ENCODE measurements at regions not wholly inside any gene's neighbourhood (a gene's known extent, or its start where the extent isn't known, plus 50 kb on each side); places are given as distances from the start of the nearest gene placed in this dataset.
A peak's percentile ranks its signal among the peaks of the same experiment; 100 is the strongest.

DNA sequence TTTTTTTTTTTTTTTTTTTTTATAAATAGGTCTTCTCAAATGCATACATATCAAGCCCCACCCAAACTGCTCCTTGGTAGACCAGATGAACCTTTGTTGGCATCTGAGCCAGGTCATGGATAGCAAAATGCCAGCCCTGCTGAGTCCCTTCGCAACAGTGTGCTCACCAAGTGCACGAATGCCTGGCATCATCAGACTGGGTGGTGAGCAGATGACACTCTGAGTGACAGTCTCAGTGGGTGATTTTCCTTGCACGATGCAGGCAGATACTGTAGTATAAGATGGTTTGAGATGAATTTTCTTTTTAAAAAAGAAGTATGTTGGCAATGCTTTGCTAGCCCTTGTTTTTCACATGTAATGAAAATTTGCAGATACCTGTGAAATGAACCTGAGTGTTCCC lies 74.0 kb downstream of the RCN1 start:
- WGBS, 5 donors, result 88 to 94% (median 92%) methylated on average over 3 of the region's 3 CpGs
- TF ChIP-seq POLR2A (IDR thresholded peaks at IDR 0.05), result no peak
- no peak for TF ChIP-seq CTCF (IDR thresholded peaks at IDR 0.05 in 8 of 11, conservative IDR thresholded peaks at IDR 0.05 in 3 of 11)
- TF ChIP-seq POLR2AphosphoS5 (IDR thresholded peaks at IDR 0.05), result no peak
- Histone ChIP-seq H3K4me1 (no peaks in the 10 kb centered on the region), H3K4me3 (no peak overlapping the region), H3K27ac (no peak overlapping the region), H3K36me3 (no peaks in the 10 kb centered on the region), H3K9me3 (no peaks in the 10 kb centered on the region), H3K27me3 (replicated peaks in 1 of 7) (peaks cover 0 to 4% (median 0%) of the 10 kb centered on the region in 7 donors)
- intact Hi-C loops (cut with DNase I; ENCODE audit: low total_unique reads), result no loop called here
- no peak for DNase-seq

- H3K27ac ChIP-seq, result no peak overlapping the region
- DNase-seq, result no peak
- H3K4me3 ChIP-seq, result no peak overlapping the region
- H3K9me3 ChIP-seq, result no peaks in the 10 kb centered on the region
- H3K27me3 ChIP-seq (replicated peaks in 1 of 7), result no peaks in the 10 kb centered on the region
- H3K36me3 ChIP-seq, result no peaks in the 10 kb centered on the region
- 69 to 86% (median 80%) methylated on average over 2 of the region's 2 CpGs for WGBS, 5 donors
- peaks cover 0 to 6% (median 0%) of the 10 kb centered on the region in 6 donors for H3K4me1 ChIP-seq
- intact Hi-C loops (cut with DNase I; ENCODE audit: low total_unique reads), result no loop called here
- TF ChIP-seq POLR2AphosphoS5 (IDR thresholded peaks at IDR 0.05) (no peak), CTCF (IDR thresholded peaks at IDR 0.05 in 8 of 11, conservative IDR thresholded peaks at IDR 0.05 in 3 of 11) (no peak), POLR2A (IDR thresholded peaks at IDR 0.05) (no peak)
These were observed 78.0 kb downstream of the RCN1 start for GRCh38 chr11:32168924-32169323.

- no peak for DNase-seq
- no peaks in the 10 kb centered on the region for H3K27me3 ChIP-seq (replicated peaks in 1 of 7)
- H3K9me3 ChIP-seq, result no peaks in the 10 kb centered on the region
- intact Hi-C loops (cut with DNase I; ENCODE audit: low total_unique reads), result no loop called here
- WGBS, 5 donors, result 71 to 79% (median 76%) methylated on average over 6 of the region's 6 CpGs
- peaks cover 0 to 6% (median 0%) of the 10 kb centered on the region in 6 donors for H3K4me1 ChIP-seq
- H3K27ac ChIP-seq, result no peak overlapping the region
- H3K36me3 ChIP-seq, result no peaks in the 10 kb centered on the region
- TF ChIP-seq POLR2A (IDR thresholded peaks at IDR 0.05) (no peak), POLR2AphosphoS5 (IDR thresholded peaks at IDR 0.05) (no peak), CTCF (IDR thresholded peaks at IDR 0.05 in 8 of 11, conservative IDR thresholded peaks at IDR 0.05 in 3 of 11) (no peak)
- H3K4me3 ChIP-seq, result no peak overlapping the region
These were observed 80.6 kb downstream of the RCN1 start for GRCh38 chr11:32171445-32171844.

DNA sequence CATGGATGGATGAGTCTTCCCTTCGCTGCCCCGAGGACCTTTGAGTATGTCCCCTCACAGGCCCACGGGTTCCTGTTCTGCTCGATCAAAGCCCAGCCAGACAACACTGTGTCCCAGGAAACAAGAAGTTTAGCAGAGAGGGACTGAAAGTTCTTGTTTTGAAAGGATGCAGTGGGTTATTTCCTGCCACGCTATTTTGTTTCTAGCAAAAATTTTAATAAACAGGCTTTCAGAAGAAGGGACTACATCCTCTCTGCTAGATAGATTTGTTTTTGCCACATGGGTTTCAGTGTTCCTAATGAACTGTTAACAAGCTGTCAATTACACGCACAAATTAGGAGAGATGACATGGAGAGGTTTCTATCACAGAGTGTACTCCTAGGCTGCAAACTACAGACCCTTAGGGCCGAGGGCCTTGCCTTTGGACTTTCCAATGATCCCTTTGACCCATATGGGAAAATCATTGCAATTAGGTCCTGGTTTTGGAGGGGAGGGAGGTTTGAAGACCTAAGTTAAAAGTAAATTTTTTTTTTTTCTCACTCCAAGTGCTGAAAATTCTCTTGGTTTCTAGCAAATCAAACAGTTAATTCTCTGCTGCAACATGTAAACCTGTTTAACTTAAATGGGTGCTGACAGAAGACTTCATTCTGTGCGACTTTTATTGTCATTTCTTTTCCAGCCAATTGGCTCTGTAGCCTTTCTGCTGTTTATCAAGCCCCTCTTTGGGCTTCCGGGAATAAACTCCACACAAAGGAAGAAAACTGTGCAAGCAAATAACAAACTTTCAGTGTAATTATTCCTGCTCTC lies 81.4 kb downstream of the RCN1 start:
- WGBS, 5 donors, result 49 to 60% (median 54%) methylated on average over 9 of the region's 9 CpGs

More for the DNA sequence above, 81.4 kb downstream of the RCN1 start:
- DNase-seq, result no peak
- Histone ChIP-seq H3K4me3 (peak overlapping the region in 2 of 8 donors; percentile 6 to 16), H3K27me3 (replicated peaks in 1 of 7) (no peaks in the 10 kb centered on the region), H3K36me3 (no peaks in the 10 kb centered on the region), H3K9me3 (no peaks in the 10 kb centered on the region), H3K27ac (peak overlapping the region in 1 of 8 donors; percentile 39), H3K4me1 (peaks cover 0 to 6% (median 0%) of the 10 kb centered on the region in 6 donors)
- intact Hi-C loops (cut with DNase I; ENCODE audit: low total_unique reads), result no loop called here
- no peak for TF ChIP-seq POLR2AphosphoS5 (IDR thresholded peaks at IDR 0.05)
- TF ChIP-seq CTCF (IDR thresholded peaks at IDR 0.05 in 8 of 11, conservative IDR thresholded peaks at IDR 0.05 in 3 of 11), result no peak
- no peak for TF ChIP-seq POLR2A (IDR thresholded peaks at IDR 0.05)

Data from spleen (tissue), 11 donors.